Left ventricle myocardium inferior (tissue), 1 donor: ENCODE measurements at regions not wholly inside any gene's neighbourhood (a gene's known extent, or its start where the extent isn't known, plus 50 kb on each side); places are given as distances from the start of the nearest gene placed in this dataset.

ENCODE experiments used
- DNase-seq: peaks from one replicate; pipeline ENCODE4 v3.0.0-alpha.2; 2020
- H3K27ac ChIP-seq: fragments of 200-600 bp; replicated peaks from 2 replicates; pipeline ENCODE4 v1.8.0; 2021
- H3K27me3 ChIP-seq: fragments of 200-600 bp; 2 replicates; pipeline ENCODE4 v1.8.0; 2021; ENCODE audit warnings: low read depth
- H3K36me3 ChIP-seq: fragments of 200-600 bp; 2 replicates; pipeline ENCODE4 v1.8.0; 2021
- H3K4me1 ChIP-seq: fragments of 200-600 bp; 2 replicates; pipeline ENCODE4 v1.8.0; 2021
- H3K4me3 ChIP-seq: fragments of 200-600 bp; 2 replicates; pipeline ENCODE4 v1.8.0; 2021; ENCODE audit warnings: mild to moderate bottlenecking, moderate library complexity
- H3K9me3 ChIP-seq: fragments of 200-600 bp; replicated peaks from 2 replicates; pipeline ENCODE4 v1.8.0; 2021
- intact Hi-C: fragments of 100-400 bp; cut with micrococcal nuclease; formaldehyde crosslinking; loops from one replicate; pipeline ENCODE4 v1.11.0; 2022
- TF ChIP-seq, protein P1 (sequence below): fragments of 200-600 bp; IDR thresholded peaks from 2 replicates; pipeline ENCODE4 v1.8.0; 2021; ENCODE audit warnings: antibody characterized with exemption, mild to moderate bottlenecking, borderline replicate concordance
- donor health status: DM: no; HTN: yes; CAD: no; lungs with severe emphysema.

DNA sequence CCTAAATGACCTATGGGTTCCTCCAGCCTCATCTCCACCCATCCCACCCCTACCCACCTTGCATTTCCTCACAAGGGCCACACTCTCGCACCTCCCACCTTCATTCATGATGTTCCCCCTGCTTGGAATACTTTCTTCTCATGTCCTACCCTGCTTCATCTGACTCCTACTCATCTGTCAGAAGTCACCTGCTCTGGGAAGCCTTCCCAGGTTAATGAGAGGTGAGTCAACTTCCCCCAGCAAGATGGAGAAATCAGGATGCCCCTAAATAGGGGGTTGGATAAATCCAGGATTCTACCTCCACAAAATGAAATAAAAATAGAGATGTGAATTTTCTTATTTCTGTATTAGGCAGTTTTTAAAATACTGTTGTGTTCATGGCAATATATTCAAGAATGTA, 51.0 kb upstream of the WSB1 start:
- TF ChIP-seq, protein P1, sequence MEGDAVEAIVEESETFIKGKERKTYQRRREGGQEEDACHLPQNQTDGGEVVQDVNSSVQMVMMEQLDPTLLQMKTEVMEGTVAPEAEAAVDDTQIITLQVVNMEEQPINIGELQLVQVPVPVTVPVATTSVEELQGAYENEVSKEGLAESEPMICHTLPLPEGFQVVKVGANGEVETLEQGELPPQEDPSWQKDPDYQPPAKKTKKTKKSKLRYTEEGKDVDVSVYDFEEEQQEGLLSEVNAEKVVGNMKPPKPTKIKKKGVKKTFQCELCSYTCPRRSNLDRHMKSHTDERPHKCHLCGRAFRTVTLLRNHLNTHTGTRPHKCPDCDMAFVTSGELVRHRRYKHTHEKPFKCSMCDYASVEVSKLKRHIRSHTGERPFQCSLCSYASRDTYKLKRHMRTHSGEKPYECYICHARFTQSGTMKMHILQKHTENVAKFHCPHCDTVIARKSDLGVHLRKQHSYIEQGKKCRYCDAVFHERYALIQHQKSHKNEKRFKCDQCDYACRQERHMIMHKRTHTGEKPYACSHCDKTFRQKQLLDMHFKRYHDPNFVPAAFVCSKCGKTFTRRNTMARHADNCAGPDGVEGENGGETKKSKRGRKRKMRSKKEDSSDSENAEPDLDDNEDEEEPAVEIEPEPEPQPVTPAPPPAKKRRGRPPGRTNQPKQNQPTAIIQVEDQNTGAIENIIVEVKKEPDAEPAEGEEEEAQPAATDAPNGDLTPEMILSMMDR, result no peak
- no peak for DNase-seq
- H3K9me3 ChIP-seq, result no peaks in the 10 kb centered on the region
- H3K4me1 ChIP-seq, result peaks cover 58% of the 10 kb centered on the region
- H3K36me3 ChIP-seq, result no peaks in the 10 kb centered on the region
- H3K4me3 ChIP-seq, result no peak overlapping the region
- H3K27me3 ChIP-seq, result no peaks in the 10 kb centered on the region
- H3K27ac ChIP-seq, result peak overlapping the region; percentile 90
- intact Hi-C loops, result no loop called here

DNA sequence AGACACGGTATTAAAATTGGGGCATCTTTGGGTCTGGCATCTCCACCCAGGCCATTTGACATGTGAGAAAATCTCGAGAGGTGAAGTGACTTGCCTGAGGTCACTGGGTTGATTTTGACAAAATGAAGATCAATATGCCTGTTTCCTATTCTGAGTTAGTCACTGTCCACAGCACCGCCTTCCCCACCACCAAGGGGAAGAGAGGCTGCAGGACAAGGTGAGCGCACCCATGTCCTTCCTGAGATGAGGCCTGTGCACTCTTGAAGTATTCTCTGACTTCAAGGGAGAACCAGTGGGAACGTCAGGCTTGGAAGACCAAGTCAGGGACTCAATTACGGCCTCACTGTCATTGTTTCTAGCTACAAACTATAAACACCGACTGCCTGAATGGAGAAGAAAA, 49.9 kb upstream of the WSB1 start:
- intact Hi-C loops, result no loop called here
- H3K27ac ChIP-seq, result peak overlapping the region; percentile 90
- peaks cover 59% of the 10 kb centered on the region for H3K4me1 ChIP-seq

More for the DNA sequence above, 49.9 kb upstream of the WSB1 start:
- DNase-seq, result no peak
- Histone ChIP-seq H3K4me3 (peak overlapping the region; percentile 41), H3K27me3 (no peaks in the 10 kb centered on the region), H3K36me3 (no peaks in the 10 kb centered on the region), H3K9me3 (no peaks in the 10 kb centered on the region)
- TF ChIP-seq, protein P1, result no peak
